ENCODE measurements at regions not wholly inside any gene's neighbourhood (a gene's known extent, or its start where the extent isn't known, plus 50 kb on each side); places are given as distances from the start of the nearest gene placed in this dataset.

DNA sequence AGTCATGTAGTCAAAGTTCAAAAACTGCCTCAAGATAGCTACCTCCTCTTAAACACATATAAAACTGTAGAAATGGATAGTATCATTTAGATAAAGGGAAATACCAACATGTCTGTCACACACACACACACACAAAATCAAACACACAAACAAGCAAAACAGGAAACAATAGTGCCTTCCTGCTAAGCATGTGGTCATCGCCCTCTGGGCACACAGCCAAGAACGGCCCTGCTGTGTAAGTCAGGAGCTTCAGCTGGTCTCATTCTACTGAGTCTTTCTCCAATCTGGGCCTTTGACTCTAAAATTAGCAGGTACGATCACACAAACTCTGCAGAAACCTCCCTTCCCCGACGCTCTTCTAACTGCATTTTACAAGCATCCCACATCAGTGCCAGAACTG, 272.2 kb upstream of the CHRNA7 start:
- DNase-seq (ENCODE audit: low read depth), result no peak

DNA sequence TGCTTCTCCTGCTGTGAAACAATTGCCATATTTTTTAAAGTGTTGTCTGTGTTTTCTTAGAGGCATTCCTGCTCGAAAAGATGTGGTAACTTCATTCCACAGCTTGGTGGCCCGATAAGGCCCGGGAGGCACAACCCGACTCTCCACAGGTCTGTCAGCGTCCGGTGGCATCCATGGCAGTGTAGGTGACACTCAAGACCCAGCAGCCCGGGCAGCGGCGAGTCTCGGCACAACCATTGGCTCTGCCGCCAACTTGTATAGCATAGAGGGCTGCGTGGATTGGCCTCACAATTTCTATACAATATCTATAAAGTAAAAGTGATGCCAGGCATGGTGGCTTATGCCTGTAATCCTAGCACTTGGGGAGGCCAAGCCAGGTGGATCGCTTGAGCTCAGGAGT, 262.3 kb upstream of the CHRNA7 start:
- no peak for DNase-seq (ENCODE audit: low read depth)

DNA sequence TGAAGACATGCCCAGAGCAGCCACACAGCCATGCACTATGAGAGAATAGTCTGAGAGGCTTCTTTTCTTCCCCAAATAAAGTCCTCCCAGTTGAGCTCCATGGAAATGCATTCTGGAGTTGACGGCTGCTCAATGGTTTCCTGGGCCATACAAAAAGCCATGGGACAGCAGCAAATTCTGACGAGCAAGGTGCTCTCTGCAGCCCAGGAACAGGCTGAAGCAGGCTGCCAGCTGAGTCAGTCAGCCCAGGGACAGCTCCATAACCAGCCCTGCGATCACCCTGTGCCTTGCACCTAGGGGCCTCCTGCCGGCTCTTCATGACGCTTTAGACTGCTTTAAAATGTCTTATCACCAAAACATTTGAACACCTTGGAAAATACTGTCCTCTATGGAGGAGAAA, 256.3 kb upstream of the CHRNA7 start:
- DNase-seq (ENCODE audit: low read depth), result no peak

DNA sequence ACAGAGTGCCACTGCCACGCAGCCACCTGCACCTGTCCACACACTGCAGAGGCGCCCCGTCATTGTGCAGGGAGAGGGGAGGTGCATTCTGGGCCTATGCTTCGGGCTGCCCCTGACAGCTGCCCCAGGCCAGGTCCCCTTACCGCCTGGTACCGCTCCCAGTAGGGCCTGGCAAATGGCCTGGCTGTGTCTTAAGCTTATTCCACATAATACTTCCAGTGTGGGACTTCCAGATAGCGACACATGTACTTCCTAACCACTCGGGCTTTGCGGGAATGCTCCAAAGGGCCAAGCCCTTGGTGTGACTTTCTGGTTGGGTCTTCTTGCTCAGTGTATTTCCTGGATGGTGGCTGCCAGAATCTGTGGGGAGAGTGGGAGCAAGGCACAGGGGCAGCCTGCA, 254.3 kb upstream of the CHRNA7 start:
- DNase-seq (ENCODE audit: low read depth), result no peak

DNA sequence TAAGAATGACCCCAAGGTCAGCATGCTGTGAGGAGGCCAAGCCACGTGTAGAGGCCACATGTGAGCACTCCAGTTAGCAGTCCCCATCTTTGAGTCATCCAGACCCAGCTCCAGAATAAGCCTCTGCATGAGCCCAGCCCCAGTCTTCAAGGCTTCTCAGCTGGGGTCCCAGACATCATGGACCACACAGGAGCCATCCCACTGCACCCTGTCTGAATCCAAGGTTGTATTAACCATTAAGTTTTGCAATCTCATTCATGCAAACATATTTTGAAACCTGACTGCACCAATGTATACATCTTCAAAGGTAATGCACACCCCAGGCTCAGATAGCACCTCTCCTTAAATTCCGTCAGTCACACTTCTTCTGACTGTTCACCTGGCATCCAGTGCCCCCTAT, 249.1 kb upstream of the CHRNA7 start:
- no peak for DNase-seq (ENCODE audit: low read depth)

DNA sequence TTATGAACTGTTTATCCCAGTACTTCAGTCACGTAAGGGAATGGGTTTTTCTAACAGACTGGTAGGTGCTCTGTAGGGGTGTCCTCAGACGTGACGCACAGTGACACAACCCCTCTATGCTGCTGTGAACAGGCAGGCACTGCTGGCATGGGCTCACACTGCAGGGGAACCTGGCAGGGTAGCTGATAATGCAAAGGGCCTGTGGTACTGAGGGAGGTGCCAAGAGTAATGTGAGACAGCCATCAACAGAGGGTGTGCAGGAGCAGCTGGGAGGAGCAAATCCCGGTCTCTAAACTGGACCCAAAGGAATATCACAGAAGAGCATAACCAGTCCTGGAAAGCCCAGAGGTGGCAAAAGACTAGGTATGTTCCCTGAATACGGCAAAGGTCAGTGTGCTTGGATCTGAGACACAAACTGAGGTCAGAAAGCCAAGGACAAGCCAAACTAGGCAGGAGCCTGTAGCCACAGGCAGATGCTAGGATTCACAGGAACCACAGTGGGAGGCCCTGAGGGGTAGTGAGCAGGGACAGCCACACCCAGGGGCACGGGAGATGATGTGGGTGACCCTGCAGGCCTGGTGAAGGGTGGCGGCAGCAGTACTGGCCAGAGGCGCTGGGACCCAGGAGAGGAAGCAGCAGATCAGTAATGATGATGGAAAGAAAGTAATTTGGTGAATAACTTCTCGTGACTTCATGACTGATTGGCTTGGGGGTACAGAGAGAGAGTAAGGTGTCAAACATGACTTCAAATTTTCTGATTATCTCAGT, 248.1 kb upstream of the CHRNA7 start:
- DNase-seq (ENCODE audit: low read depth), result no peak

DNA sequence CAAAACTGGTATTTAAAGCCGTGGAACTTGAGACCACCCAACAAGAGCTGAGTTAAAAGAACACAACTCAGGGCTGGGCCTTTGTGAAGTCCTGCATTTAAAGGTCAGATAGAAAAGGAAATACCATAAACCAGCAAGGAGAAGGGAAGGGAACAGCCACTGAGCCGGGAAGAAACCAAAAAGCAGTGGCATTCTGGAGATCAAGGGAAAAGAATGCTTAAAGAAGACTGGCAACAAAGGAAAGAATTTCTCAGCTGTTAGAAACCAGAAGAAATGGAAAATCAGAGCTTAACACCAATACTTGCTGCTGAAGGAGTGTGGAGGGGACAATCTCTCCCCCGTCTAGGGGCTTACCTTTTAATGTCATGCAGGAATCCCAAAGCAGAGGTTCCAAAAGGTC, 247.4 kb upstream of the CHRNA7 start:
- DNase-seq (ENCODE audit: low read depth), result no peak

DNA sequence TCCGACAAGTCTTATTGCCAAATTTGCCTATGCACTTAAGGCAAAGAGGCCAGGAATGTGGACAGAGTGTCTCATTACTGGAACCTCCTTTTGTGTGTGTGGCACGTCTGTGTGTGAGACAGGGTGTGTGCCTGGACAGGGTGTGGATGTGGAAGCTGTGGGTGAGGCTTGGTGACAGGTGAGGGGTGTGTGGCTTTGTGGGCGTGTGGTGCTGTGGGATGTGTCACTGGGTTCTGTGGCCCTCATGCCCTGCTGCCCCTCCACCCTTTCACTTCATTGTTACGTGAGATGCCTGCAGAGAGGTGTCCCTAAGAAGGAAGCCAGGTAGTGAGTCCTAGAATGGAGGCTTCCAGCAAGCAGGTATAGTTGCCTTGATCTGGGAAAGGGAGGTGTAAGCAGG, 244.0 kb upstream of the CHRNA7 start:
- no peak for DNase-seq (ENCODE audit: low read depth)

DNA sequence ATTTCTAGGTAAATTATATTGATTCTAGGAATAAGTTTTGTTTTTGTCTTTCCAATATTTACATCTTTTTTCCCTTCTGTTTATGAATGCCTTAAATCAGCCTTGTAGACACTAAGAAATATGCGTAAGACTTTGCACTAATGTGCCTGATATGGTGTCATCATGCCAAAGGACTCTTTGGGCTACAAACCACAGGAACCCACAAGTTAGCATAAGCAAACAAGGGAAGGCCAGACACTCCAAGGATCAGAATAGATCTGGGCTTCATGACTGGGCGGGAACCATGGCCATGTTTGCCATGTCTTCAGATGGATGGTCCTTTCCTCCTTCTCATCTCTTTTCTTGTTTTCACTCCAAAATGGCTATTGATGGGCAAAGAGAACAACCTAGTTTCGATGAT, 242.2 kb upstream of the CHRNA7 start:
- no peak for DNase-seq (ENCODE audit: low read depth)

DNA sequence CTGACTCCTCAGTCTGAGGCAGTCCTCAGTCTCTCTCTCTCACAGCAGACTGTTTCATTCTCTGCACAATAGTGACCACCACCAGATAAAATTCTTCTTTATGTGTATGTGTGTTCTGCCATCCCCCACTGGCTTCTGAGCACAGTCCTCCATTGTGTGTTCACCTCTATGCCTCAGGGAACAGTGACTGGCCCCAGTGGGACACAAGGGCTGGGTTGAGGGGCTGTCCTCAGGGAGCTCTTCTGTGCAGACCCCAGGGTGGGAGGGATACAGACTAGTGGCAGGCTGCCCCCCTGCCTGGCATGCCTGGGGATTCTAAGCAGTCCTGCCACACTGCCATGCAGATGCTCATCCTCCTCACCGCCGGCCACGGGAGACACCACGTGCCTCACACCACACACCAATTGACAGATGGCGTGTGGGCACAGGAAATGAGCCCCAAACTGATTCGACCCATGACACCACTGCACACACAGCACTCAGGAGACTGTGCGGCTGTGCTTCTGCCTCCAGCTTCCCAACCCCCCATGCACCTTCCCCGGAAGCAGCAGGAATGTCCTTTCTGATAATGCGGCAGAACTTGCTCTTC, 237.6 kb upstream of the CHRNA7 start:
- DNase-seq (ENCODE audit: low read depth), result no peak

DNA sequence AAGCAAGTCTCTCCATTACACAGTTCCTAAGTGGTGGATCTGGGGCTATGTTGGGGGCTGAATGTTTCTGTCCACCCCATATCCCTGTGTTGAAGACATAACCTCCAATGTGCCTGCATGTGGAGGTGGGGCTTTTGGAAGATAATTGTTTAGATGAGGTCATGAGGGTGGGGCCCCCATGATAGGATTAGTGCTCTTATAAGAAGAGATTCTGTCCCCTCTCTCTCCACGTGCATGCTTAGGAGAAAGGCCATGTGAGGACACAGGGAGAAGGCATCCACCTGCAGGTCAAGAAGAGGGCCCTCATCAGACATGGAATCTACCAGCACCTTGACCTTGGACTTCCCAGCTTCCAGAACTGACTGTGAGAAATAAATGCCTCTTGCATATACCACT, 231.0 kb upstream of the CHRNA7 start:
- no peak for DNase-seq (ENCODE audit: low read depth)

DNA sequence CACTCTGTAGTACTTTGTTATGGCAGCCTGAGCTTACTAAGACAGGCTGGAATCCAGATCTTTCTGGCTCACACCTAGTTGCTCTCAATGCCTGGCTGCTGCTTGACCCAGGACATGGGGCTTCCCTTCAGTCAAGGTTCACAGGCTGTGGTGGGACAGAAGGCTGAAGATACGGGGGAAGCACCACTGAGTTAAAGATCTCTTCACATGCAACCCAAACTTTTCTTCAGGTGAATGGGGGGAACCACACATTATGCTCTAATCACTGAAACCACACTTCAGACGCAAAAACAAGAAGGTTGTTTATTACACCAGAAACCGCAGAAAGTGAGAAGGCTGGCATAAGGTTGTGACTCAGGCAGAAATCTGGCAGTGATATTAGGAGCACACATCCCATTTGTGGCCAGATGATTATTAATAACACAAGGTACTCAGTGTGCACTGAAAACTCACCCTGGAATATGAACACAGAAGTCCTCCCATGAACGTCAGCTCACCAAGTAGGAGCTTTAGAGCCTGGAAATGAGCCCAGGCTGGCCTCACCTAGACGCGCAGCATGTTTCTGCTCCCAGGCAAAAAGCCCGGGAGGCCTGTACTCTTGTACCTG, 230.5 kb upstream of the CHRNA7 start:
- DNase-seq (ENCODE audit: low read depth), result no peak

DNA sequence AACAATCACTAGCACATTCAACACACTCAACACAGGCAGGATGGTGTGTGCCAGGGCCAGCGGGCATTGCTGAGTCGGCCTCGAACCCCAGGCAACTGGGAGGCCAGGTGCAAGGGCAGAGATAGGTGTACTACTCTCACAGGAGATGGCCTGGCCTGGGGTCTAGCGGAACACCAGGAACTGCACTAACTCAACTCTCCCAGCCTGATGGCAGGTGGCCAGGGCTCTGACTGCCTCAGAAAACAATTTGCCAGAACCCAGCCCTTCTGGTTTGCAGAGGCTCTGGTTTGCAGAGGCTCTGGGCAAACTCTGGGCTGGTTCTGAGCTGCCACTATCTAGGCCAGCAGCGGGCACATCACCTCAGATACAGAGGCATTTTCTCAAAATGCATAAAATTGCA, 229.2 kb upstream of the CHRNA7 start:
- DNase-seq (ENCODE audit: low read depth), result no peak

DNA sequence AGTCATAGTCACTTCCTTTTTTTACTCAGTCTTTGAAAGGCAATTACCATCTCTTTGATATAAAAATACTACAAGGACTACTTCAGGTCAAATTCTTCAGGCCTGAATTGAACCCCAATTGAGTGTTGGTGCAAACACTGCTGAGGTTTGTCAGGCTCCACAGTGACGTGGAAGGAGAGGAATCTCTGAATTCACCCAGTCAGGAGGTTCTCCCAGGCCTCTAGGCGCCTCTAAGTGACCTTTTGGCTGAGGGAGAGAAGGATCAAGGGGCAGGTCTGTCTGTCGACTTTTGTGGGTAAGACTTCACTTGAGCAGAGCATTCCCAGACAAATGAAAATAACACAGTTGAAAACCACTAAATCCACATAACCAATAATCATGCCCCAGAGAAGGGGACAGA, 227.6 kb upstream of the CHRNA7 start:
- DNase-seq (ENCODE audit: low read depth), result no peak

DNA sequence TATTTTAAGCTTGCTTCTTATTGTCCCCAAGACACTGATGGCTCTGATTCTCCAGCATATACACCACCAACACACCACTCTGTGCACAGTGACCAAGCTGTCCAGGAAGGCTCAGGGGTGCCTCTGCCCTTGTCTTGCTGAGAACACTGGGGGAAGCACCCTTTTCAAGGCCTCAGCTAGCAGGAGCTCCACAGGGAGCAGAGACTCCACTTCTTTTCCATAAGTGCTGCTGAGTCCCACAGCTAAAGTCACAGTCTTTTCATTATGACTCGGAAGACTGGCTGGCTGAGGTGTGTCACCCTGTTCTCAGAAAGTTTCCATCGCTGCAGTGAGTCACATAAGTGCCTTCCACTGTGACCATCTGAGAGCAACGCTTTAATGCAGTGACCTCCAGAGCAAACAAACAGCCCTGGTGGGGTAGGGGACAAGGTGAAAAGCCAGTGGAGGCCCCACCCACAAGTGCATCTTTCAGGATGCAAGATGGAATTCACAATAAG, 226.9 kb upstream of the CHRNA7 start:
- no peak for DNase-seq (ENCODE audit: low read depth)

DNA sequence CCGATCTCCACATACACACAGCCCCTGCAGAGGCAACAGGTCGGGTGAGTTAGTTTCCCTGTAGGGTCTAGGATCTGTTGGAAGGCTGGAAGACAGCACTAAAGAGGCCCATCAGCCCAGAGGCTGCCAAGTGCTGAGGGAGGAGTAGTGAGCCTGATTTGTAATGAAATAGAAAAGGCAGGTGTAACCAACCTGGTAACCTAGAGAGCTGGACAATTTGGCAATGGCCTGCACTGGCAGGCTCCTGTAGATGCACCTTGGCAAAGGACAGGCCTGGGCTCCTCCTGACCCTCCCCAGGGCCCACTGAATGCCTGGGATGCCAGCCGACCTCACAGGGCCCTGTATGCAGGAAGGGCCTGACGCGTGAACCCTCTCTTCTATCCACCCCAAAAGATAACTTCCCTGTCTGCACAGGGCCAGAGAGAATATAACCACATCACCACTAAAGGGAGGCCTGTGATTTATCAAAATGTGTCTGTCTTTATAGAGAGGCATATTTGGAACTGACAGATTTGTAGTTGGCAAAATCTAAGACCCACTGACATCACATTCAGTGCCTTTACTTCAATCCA, 225.1 kb upstream of the CHRNA7 start:
- no peak for DNase-seq (ENCODE audit: low read depth)

DNA sequence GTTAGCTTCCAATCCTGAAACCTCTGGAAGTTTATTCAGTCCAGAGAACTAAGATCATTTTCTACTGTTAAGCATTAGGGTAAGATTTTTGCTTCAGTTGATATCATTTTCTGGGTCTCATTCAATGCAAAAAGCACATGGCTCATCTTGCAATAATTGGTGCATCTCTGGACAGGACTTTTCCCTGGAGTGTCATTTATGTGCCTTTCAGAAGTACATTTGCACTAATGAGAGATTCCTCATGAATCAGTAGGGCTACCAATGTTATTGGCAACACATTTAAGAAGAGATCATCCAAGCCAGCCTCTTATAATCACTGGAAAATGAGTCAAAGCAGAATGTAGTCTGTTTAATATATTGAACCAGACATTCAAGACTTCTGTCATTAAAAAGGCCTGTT, 224.2 kb upstream of the CHRNA7 start:
- no peak for DNase-seq (ENCODE audit: low read depth)

DNA sequence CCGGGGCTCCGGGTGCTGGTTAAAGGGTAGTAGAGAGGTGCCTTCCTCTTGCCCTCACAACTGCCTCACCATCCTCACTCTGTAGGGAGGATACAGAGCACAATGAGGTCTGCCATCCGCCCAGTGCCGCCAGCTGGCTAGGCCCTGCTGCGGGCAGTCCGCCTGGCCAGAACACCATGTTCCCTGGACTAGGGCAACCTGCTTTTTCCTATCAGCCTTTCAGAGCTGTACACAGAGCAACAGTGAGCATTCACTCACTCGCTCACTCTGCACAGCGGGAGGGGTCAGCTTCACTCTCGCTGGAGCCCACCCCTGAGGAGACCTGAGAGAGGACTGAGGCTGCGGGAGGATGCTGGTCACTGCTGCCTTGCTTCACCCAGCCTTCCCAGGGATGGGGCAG, 218.7 kb upstream of the CHRNA7 start:
- no peak for DNase-seq (ENCODE audit: low read depth)

DNA sequence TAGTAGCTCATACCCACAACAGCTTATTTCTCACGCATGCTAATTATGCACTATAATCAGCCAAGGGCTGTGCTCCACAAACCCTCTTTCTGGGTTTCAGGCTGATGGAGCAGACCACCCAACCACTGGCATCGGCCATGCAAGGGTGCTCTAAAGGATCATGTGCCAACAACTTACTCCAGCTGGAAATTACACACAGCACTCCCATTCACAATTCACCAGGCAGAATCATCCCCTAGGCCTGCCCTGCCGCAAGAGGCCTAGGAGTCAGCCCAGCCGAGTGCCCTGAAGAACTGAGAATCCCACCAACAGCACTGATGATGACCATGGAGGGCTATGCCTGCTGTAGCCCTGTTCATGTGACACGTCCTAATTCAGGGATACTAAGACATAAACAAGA, 216.2 kb upstream of the CHRNA7 start:
- no peak for DNase-seq (ENCODE audit: low read depth)

DNA sequence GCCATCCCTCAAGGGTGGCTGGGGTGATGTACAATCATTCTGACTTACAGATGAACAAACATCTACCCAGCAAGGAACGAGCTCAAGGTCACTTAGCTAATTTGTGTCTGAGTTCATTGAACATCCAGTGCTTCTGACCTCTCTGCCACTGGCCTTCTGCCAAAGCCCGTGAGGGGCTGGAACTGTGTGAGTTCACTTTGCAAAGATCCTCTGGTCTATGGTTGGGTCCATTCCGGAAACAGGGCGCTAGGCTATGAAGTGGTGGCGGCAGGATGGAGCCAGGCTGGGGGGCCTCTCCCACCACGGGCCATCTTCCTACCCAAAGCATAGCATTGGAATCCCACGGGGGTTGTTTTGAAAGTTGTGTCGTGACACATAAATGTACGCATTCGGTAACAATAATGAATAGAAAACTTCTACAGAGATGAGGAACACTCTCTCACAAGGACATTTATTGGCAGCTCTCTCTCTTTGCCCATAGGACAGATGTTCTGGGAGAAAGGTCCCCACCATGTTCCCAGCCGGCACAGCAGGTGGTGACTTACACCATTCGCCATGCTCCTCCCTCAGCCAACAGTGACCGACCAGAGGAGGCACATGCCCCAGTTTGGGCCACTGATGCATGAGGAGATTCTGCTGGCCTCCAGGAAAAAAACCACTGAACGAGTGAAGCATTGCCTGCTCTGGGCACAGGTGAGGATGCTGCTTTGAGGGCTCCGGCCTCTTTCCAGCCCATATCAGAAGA, 214.7 kb upstream of the CHRNA7 start:
- no peak for DNase-seq (ENCODE audit: low read depth)

DNA sequence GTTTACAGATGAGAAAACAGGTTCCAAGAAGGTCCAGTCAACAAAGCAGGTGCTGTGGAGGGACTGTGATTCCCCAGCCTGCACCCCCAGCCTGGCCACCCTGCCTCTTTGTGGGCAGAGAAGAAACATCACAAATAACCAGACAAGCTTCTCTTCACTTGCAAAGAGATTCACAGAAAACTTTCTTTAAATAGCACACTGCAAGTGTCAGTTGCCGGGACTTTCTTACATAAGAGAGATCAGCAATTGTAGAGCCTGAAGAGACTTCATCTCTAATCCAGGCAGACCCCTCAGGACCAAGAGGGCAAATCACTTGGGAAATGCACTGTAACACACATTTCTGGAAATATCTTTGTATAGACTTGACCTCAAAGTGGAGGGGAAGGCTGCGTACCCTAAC, 207.9 kb upstream of the CHRNA7 start:
- DNase-seq (ENCODE audit: low read depth), result no peak

DNA sequence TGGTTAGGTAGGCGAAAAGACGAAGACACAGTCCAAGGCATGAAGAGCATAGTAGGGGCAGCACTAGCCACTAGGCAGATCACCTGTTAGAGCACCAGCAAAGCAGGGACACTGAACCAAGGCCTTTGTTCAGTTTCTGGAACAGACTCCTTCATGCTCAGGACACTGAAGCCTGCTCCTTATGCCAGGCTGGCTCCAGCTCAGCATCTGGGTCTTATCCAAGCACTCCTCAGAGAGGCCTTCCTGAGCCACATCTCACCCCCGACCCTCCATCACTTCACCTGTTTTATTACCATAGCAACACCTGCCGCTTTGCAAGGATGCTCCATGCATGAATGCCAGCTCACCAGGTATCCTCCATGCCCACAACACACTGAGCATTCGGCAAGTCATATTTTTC, 206.3 kb upstream of the CHRNA7 start:
- DNase-seq (ENCODE audit: low read depth), result no peak

DNA sequence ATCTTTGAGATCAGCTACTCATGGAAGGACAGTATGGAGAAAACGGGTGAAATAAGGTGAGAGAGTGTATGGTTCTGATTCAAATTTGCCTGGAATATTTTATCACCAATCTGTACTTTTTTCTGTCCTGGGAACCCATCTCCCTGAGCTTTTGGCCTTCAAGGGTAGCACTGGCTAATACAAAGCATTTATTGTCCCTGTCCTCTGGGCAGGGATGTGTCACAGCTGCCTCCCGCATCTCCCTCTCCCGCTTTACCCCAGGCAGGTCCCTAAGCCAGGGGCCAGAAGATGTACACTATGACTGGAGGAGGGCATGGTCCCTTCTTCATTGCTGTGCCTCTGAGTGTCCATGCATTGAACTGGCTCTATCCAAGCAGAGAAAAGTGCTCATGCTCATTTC, 201.7 kb upstream of the CHRNA7 start:
- DNase-seq (ENCODE audit: low read depth), result no peak

Measured in stimulated activated CD8-positive, alpha-beta memory T cell treated with anti-CD3 and anti-CD28 coated beads, Interleukin-12 subunit alpha, Interleukin-12 subunit beta, amount 100 ng/mL, for 1 hour (primary cell).